ENCODE measurements at regions not wholly inside any gene's neighbourhood (a gene's known extent, or its start where the extent isn't known, plus 50 kb on each side); places are given as distances from the start of the nearest gene placed in this dataset.

- no peak for DNase-seq (ENCODE audit: low read depth)
- TF ChIP-seq CTCF (conservative IDR thresholded peaks at IDR 0.05; ENCODE audit: control insufficient read depth, insufficient read depth, low read depth, low read length): no peak
- no peak overlapping the region for H3K4me3 ChIP-seq (ENCODE audit: control insufficient read depth, low read depth, low read length)
These were observed 265.2 kb upstream of the LYZL1 start for GRCh38 chr10:29023678-29024077.

DNA sequence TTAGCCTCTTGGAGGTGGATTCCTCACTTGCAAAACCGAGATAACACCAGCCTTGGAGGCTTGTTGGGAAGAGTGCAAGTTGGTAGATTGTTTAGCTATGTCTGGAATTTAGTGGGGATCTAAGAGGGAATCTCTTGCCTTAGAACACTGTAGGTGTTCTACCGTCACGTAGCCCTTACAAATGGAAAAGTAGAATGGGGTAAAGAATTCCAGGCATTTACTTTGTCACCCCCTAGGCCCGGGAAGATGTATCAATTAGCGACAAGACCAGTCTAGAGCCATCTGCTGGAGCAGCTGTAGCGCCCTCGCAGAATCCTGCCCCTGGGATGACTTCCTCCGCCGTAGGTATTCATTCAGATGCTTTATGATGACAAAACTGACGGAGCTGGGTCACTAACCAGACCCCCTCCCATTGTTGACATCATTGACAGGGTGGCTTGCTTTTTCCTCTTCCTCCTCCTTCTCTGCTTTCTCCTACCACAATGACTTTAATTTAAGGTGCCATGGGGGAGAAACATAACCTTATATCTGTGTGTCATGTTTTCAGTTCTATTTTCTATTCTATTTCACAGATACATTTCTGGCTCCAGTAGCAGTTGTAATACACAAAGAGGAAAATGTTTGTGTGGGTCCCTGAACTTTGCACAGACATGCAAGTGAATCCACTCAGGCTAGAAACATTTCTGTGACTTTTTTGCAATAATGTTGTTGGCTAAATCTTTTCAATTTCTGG lies 262.6 kb upstream of the LYZL1 start:
- DNase-seq (ENCODE audit: low read depth): no peak
- no peak overlapping the region for H3K4me3 ChIP-seq (ENCODE audit: control insufficient read depth, low read depth, low read length)
- no peak for TF ChIP-seq CTCF (conservative IDR thresholded peaks at IDR 0.05; ENCODE audit: control insufficient read depth, insufficient read depth, low read depth, low read length)

DNA sequence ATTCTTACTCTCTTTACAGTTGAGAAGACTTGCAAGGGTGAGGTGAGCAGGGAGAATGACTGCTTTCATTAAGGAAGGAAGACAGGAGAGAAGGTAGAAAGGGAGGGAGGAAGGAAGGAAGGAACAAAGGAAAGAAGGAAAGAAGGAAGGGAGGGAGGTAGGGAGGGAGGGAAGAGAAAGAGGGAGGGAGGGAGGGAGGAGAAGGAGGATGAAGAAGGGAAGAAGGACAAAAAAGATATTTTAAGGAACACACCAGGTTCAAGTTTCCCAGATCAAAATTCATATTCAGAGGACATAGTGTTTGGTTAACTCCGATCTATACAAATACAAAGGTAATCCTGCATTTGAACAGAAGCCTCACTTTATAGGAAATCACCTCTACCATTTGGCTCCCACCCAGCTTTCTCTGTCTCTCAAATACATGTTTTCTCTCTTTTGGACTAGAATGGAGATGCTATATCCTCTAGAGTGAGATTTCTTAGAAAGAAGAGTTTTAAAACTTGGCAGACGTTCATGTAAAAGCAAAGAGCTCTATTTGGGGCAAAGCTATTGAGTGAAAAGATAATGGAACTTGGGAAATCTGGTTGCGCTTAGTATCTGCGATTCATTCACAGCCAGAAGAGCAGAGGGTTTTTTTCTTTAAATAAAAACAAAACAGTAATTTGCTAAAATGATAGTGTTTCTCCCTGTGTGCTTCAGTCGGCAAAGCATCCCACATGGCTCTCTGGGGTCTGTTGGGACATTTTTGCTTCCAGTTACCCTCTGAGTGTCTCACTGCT lies 261.9 kb upstream of the LYZL1 start:
- no peak overlapping the region for H3K4me3 ChIP-seq (ENCODE audit: control insufficient read depth, low read depth, low read length)
- no peak for DNase-seq (ENCODE audit: low read depth)
- TF ChIP-seq CTCF (conservative IDR thresholded peaks at IDR 0.05; ENCODE audit: control insufficient read depth, insufficient read depth, low read depth, low read length): no peak

- no peak overlapping the region for H3K4me3 ChIP-seq (ENCODE audit: control insufficient read depth, low read depth, low read length)
- DNase-seq (ENCODE audit: low read depth): no peak
- TF ChIP-seq CTCF (conservative IDR thresholded peaks at IDR 0.05; ENCODE audit: control insufficient read depth, insufficient read depth, low read depth, low read length): no peak
These were observed 260.4 kb upstream of the LYZL1 start for GRCh38 chr10:29028486-29028885.

DNA sequence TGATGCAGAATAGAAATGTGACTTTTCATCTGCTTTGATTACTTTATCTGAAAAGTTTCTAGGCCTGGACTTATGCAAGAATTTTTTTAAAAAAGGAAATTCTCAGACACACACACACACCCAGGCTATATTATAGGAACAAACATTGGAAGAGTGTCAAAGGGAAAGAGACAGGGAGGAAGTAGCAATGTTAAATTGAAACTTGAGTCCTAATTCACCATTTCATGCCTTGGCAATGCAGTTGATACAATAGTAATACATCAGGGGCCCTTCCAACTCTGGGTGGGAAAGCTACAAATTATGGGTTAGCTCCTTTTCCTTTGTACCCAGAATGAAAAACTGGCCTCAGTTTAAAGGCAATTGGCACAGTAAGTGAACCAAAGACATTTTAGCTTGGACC lies 258.0 kb upstream of the LYZL1 start:
- TF ChIP-seq CTCF (conservative IDR thresholded peaks at IDR 0.05; ENCODE audit: control insufficient read depth, insufficient read depth, low read depth, low read length): no peak
- DNase-seq (ENCODE audit: low read depth): no peak
- H3K4me3 ChIP-seq (ENCODE audit: control insufficient read depth, low read depth, low read length): no peak overlapping the region

DNA sequence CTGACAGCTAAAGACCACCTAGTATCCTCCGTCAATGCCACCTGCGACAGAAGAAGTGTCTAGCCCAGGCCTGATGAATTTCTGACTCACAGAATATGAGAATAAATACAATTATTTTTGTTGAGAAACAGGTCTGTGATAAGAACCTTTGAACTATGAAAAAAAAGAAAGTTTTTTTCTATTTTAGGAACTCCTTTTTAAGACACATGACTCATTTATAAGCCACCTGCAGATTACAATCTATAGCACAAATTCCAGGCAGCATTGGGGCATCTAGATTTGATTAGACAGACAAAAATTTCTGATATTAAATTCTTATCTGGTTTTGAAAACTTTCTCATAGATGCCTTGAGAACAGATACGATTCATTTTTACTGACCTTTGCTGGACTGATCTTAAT lies 256.7 kb upstream of the LYZL1 start:
- TF ChIP-seq CTCF (conservative IDR thresholded peaks at IDR 0.05; ENCODE audit: control insufficient read depth, insufficient read depth, low read depth, low read length): no peak
- no peak for DNase-seq (ENCODE audit: low read depth)
- H3K4me3 ChIP-seq (ENCODE audit: control insufficient read depth, low read depth, low read length): no peak overlapping the region

Data from fibroblast of mammary gland (primary cell).